Keratinocyte (primary cell): ENCODE measurements at regions not wholly inside any gene's neighbourhood (a gene's known extent, or its start where the extent isn't known, plus 50 kb on each side); places are given as distances from the start of the nearest gene placed in this dataset.

Source experiments
- DNase-seq: peaks from one replicate; pipeline ENCODE4 v3.0.0-alpha.2; 2011; ENCODE audit warnings: low read depth, missing footprints, low spot score
- FAIRE-seq: peaks from 2 replicates; lab custom pipeline; 2011; peaks lifted over from hg19 to GRCh38; lab: Jason Lieb, UNC
- H2AFZ ChIP-seq: 2 replicates; pipeline ENCODE4 v1.6.0; 2012; ENCODE audit warnings: low read length, control low read depth, inconsistent platforms; ENCODE audit not compliant: control insufficient read depth
- H3K27ac ChIP-seq: 2 replicates; pipeline ENCODE4 v1.5.1; 2011; ENCODE audit warnings: low read length; ENCODE audit not compliant: control insufficient read depth, insufficient read depth
- H3K27me3 ChIP-seq: 3 replicates; pipeline ENCODE4 v1.6.0; 2011; ENCODE audit warnings: low read length; ENCODE audit not compliant: control insufficient read depth, insufficient read depth; ENCODE audit errors: extremely low read depth
- H3K36me3 ChIP-seq, 2 experiments: 2 replicates in 1 of 2; 3 replicates in 1 of 2; pipeline ENCODE4 v1.5.1; 2011; ENCODE audit warnings: low read length in 2 of 2, mild to moderate bottlenecking in 1 of 2; ENCODE audit not compliant: control insufficient read depth in 2 of 2, insufficient read depth in 2 of 2; ENCODE audit errors: extremely low read depth in 1 of 2
- H3K4me1 ChIP-seq: 3 replicates; pipeline ENCODE4 v1.5.1; 2011; ENCODE audit warnings: low read length; ENCODE audit not compliant: control insufficient read depth, insufficient read depth; ENCODE audit errors: extremely low read depth
- H3K4me2 ChIP-seq: 3 replicates; pipeline ENCODE4 v1.6.0; 2011; ENCODE audit warnings: low read depth, low read length; ENCODE audit not compliant: control insufficient read depth, insufficient read depth; ENCODE audit errors: extremely low read depth
- H3K4me3 ChIP-seq, 3 experiments: fragments of 200-600 bp in 1 of 3; sonication (generic) in 1 of 3; 2 replicates in 2 of 3; 3 replicates in 1 of 3; pipeline ENCODE4 v1.5.1; 2011 to 2016; ENCODE audit warnings: low read length in 3 of 3, mild to moderate bottlenecking in 3 of 3, control low read depth in 2 of 3, inconsistent platforms in 1 of 3, low read depth in 1 of 3, mixed read lengths in 1 of 3, mixed run types in 1 of 3, moderate library complexity in 1 of 3; ENCODE audit not compliant: control insufficient read depth in 2 of 3, insufficient read depth in 2 of 3; ENCODE audit errors: extremely low read depth in 1 of 3
- H3K79me2 ChIP-seq: 2 replicates; pipeline ENCODE4 v1.6.0; 2012; ENCODE audit warnings: low read length; ENCODE audit not compliant: control insufficient read depth, insufficient read depth
- H3K9ac ChIP-seq: 3 replicates; pipeline ENCODE4 v1.6.0; 2011; ENCODE audit warnings: low read length; ENCODE audit not compliant: control insufficient read depth, insufficient read depth; ENCODE audit errors: extremely low read depth
- H3K9me1 ChIP-seq: 3 replicates; pipeline ENCODE4 v1.6.0; 2011; ENCODE audit warnings: low read length; ENCODE audit not compliant: control insufficient read depth, insufficient read depth; ENCODE audit errors: extremely low read depth
- H3K9me3 ChIP-seq: 2 replicates; pipeline ENCODE4 v1.5.1; 2012; ENCODE audit warnings: low read depth, low read length; ENCODE audit not compliant: control insufficient read depth
- H4K20me1 ChIP-seq: 3 replicates; pipeline ENCODE4 v1.6.0; 2011; ENCODE audit warnings: low read length; ENCODE audit not compliant: control insufficient read depth, insufficient read depth; ENCODE audit errors: extremely low read depth
- CTCF ChIP-seq, 3 experiments: IDR thresholded peaks in 1 of 3; conservative IDR thresholded peaks in 1 of 3; optimal IDR thresholded peaks in 1 of 3; 2 replicates in 2 of 3; 3 replicates in 1 of 3; pipeline versions ENCODE3 to v1.5.1; 2011; ENCODE audit warnings: low read length in 3 of 3, mild to moderate bottlenecking in 3 of 3, moderate library complexity in 2 of 3, control low read depth in 1 of 3, inconsistent platforms in 1 of 3; ENCODE audit not compliant: insufficient read depth in 2 of 3; ENCODE audit errors: extremely low read depth in 1 of 3
- EZH2 ChIP-seq: IDR thresholded peaks from one replicate; pipeline ENCODE4 v1.6.1; 2012; ENCODE audit warnings: inconsistent platforms, mild to moderate bottlenecking, low read length, moderate library complexity
- dilution Hi-C: fragments of 300-500 bp; cut with MboI; formaldehyde crosslinking; loops from one replicate; pipeline ENCODE4 v1.7.0; 2020; ENCODE audit warnings: low sequenced_read_pairs; ENCODE audit not compliant: extremely low pct_ligation_motif_present

GRCh38 chr5:159772698-159773061 is 143.6 kb upstream of the ADRA1B start:
- Histone ChIP-seq H3K27ac (peak overlapping the region; percentile 41), H3K4me3 (peak overlapping the region in 1 of 3 experiments; percentile 54), H3K4me2 (peak overlapping the region; percentile 78), H4K20me1 (no peaks in the 10 kb centered on the region), H3K27me3 (no peaks in the 10 kb centered on the region), H3K9ac (peak overlapping the region; percentile 71), H3K79me2 (no peaks in the 10 kb centered on the region), H3K36me3 (no peaks in the 10 kb centered on the region), H3K9me1 (no peaks in the 10 kb centered on the region), H3K9me3 (no peaks in the 10 kb centered on the region), H3K4me1 (peaks cover 10% of the 10 kb centered on the region), H2AFZ (peak overlapping the region; percentile 90)
- no peak for DNase-seq
- TF ChIP-seq CTCF (optimal IDR thresholded peaks at IDR 0.05 in 1 of 3, IDR thresholded peaks at IDR 0.05 in 1 of 3, conservative IDR thresholded peaks at IDR 0.05 in 1 of 3; ENCODE audit: extremely low read depth in 1 of 3, insufficient read depth in 2 of 3, low read length in 3 of 3), result no peak
- TF ChIP-seq EZH2, result no peak
- no peak for FAIRE-seq
- dilution Hi-C loops, result no loop called here

- Histone ChIP-seq H3K9me3 (no peaks in the 10 kb centered on the region), H3K4me3 (peak overlapping the region; percentile 21 to 54 (median 27)), H4K20me1 (no peaks in the 10 kb centered on the region), H3K9me1 (no peaks in the 10 kb centered on the region), H3K79me2 (no peaks in the 10 kb centered on the region), H3K27ac (peak overlapping the region; percentile 41), H3K36me3 (no peaks in the 10 kb centered on the region), H3K9ac (peak overlapping the region; percentile 71), H3K4me2 (peak overlapping the region; percentile 78), H3K27me3 (no peaks in the 10 kb centered on the region), H2AFZ (peak overlapping the region; percentile 90), H3K4me1 (peaks cover 12% of the 10 kb centered on the region)
- dilution Hi-C loops, result no loop called here
- DNase-seq (peak; percentile 28), FAIRE-seq (no peak)
- TF ChIP-seq EZH2, result no peak
- peak in 1 of 3 experiments; percentile 34 for TF ChIP-seq CTCF (optimal IDR thresholded peaks at IDR 0.05 in 1 of 3, IDR thresholded peaks at IDR 0.05 in 1 of 3, conservative IDR thresholded peaks at IDR 0.05 in 1 of 3; ENCODE audit: extremely low read depth in 1 of 3, insufficient read depth in 2 of 3, low read length in 3 of 3)
These were observed 143.0 kb upstream of the ADRA1B start for GRCh38 chr5:159773062-159773924.
